ENCODE measurements at regions not wholly inside any gene's neighbourhood (a gene's known extent, or its start where the extent isn't known, plus 50 kb on each side); places are given as distances from the start of the nearest gene placed in this dataset.

- TF ChIP-seq AHR (CRISPR knock-in tag; IDR thresholded peaks at IDR 0.05) (no peak), ELK4 (CRISPR knock-in tag; IDR thresholded peaks at IDR 0.05; ENCODE audit: borderline replicate concordance) (no peak), GMEB2 (CRISPR knock-in tag; IDR thresholded peaks at IDR 0.05; ENCODE audit: low read depth) (0 out of 2 replicates have a peak, but pooled peaks have one; percentile 41), ZNF564 (CRISPR knock-in tag; IDR thresholded peaks at IDR 0.05) (no peak), SIN3B (IDR thresholded peaks at IDR 0.05; ENCODE audit: low read length) (no peak), ZNF382 (CRISPR knock-in tag; IDR thresholded peaks at IDR 0.05; ENCODE audit: borderline replicate concordance) (no peak), TRIM22 (IDR thresholded peaks at IDR 0.05) (no peak), SP140L (CRISPR knock-in tag; IDR thresholded peaks at IDR 0.05; ENCODE audit: borderline replicate concordance) (no peak), ZFP36L2 (CRISPR knock-in tag; IDR thresholded peaks at IDR 0.05) (no peak), FOSL1 (CRISPR knock-in tag; IDR thresholded peaks at IDR 0.05; ENCODE audit: borderline replicate concordance) (peak; percentile 96), LRRFIP1 (CRISPR knock-in tag; conservative IDR thresholded peaks at IDR 0.05) (no peak), CENPX (CRISPR knock-in tag; IDR thresholded peaks at IDR 0.05) (no peak), ZNF30 (CRISPR knock-in tag; IDR thresholded peaks at IDR 0.05) (no peak), MED8 (CRISPR knock-in tag; IDR thresholded peaks at IDR 0.05; ENCODE audit: insufficient replicate concordance) (no peak), ARNTL (CRISPR knock-in tag; IDR thresholded peaks at IDR 0.05) (no peak), KDM5A (IDR thresholded peaks at IDR 0.05; ENCODE audit: borderline replicate concordance, low read length) (no peak), ZBTB39 (CRISPR knock-in tag; IDR thresholded peaks at IDR 0.05) (no peak), ZFP91 (CRISPR knock-in tag; IDR thresholded peaks at IDR 0.05; ENCODE audit: borderline replicate concordance) (no peak), MAFG (CRISPR knock-in tag; IDR thresholded peaks at IDR 0.05) (no peak)
Measured at GRCh38 chr6:11317885-11318771, 85.7 kb upstream of the NEDD9 start (continued).

Data from HepG2 (cell line).